WTC11 (cell line): ENCODE measurements at regions not wholly inside any gene's neighbourhood (a gene's known extent, or its start where the extent isn't known, plus 50 kb on each side); places are given as distances from the start of the nearest gene placed in this dataset.

Source experiments
- ATAC-seq: fragments of 200-7000 bp; cut with Tn5 transposase; 2 replicates; pipeline ENCODE4 v1.10.0; 2021; ENCODE audit warnings: mild to moderate bottlenecking, moderate library complexity
- CTCF ChIA-PET: fragments of 300-600 bp; sonication (Branson Sonifier 250); formaldehyde crosslinking; loops from one replicate; lab custom pipeline; 2021; ENCODE audit warnings: antibody characterized with exemption; lab: Charles Lee
- POLR2A ChIA-PET: fragments of 350-600 bp; sonication (Branson Sonifier 250); formaldehyde crosslinking; loops from one replicate; lab custom pipeline; 2021; ENCODE audit warnings: antibody characterized with exemption; lab: Charles Lee
- DNase-seq: peaks from one replicate; pipeline ENCODE4 v3.0.0; 2021; ENCODE audit warnings: low spot score
- H3K27ac Mint-ChIP-seq: 2 replicates; pipeline ENCODE4 v1.8.0; 2021; ENCODE audit warnings: mixed read lengths
- H3K27me3 Mint-ChIP-seq: 2 replicates; pipeline ENCODE4 v1.8.0; 2021; ENCODE audit warnings: low read depth, mild to moderate bottlenecking, moderate library complexity, mixed read lengths
- H3K36me3 Mint-ChIP-seq: 2 replicates; pipeline ENCODE4 v1.8.0; 2021; ENCODE audit warnings: mixed read lengths
- H3K4me1 Mint-ChIP-seq: 2 replicates; pipeline ENCODE4 v1.8.0; 2022; ENCODE audit warnings: mixed read lengths
- H3K4me3 Mint-ChIP-seq: 2 replicates; pipeline ENCODE4 v1.8.0; 2021; ENCODE audit warnings: mild to moderate bottlenecking, moderate library complexity, mixed read lengths
- H3K9me3 Mint-ChIP-seq: 2 replicates; pipeline ENCODE4 v1.8.0; 2021; ENCODE audit warnings: mixed read lengths
- ATF1 ChIP-seq: sonication (generic); formaldehyde crosslinking; IDR thresholded peaks from 2 replicates; pipeline ENCODE4 v1.8.1; 2023; ENCODE audit warnings: mild to moderate bottlenecking, moderate library complexity, missing genetic modification reagents
- CREB1 ChIP-seq: sonication (generic); formaldehyde crosslinking; IDR thresholded peaks from 2 replicates; pipeline ENCODE4 v1.8.0; 2023; ENCODE audit warnings: mild to moderate bottlenecking, missing genetic modification reagents
- ERG ChIP-seq: fragments of 250-450 bp; sonication (Bioruptor Pico); IDR thresholded peaks from 2 replicates; pipeline ENCODE4 v1.8.0; 2021; ENCODE audit warnings: mild to moderate bottlenecking
- GTF2I ChIP-seq: fragments of 250-450 bp; sonication (Bioruptor Pico); conservative IDR thresholded peaks from 2 replicates; pipeline ENCODE4 v1.4.0; 2021; ENCODE audit warnings: mild to moderate bottlenecking
- MXD4 ChIP-seq: fragments of 250-450 bp; sonication (Bioruptor Pico); IDR thresholded peaks from 2 replicates; pipeline ENCODE4 v1.8.0; 2021; ENCODE audit warnings: mild to moderate bottlenecking, moderate library complexity, borderline replicate concordance
- NFE2L1 ChIP-seq: sonication (generic); formaldehyde crosslinking; IDR thresholded peaks from 2 replicates; pipeline ENCODE4 v1.8.1; 2023; ENCODE audit warnings: missing genetic modification reagents
- OVOL2 ChIP-seq: fragments of 250-450 bp; sonication (Bioruptor Pico); IDR thresholded peaks from 2 replicates; pipeline ENCODE4 v1.9.0; 2021; ENCODE audit warnings: mild to moderate bottlenecking, borderline replicate concordance
- SOX15 ChIP-seq: fragments of 250-450 bp; sonication (Bioruptor Pico); IDR thresholded peaks from 2 replicates; pipeline ENCODE4 v1.9.0; 2021; ENCODE audit warnings: mild to moderate bottlenecking
- TCF7 ChIP-seq: sonication (generic); formaldehyde crosslinking; IDR thresholded peaks from 2 replicates; pipeline ENCODE4 v1.8.0; 2022; ENCODE audit warnings: mild to moderate bottlenecking, low read depth, missing genetic modification reagents, moderate library complexity
- USF2 ChIP-seq: sonication (generic); formaldehyde crosslinking; IDR thresholded peaks from 2 replicates; pipeline ENCODE4 v1.8.1; 2023; ENCODE audit warnings: mild to moderate bottlenecking, missing genetic modification reagents, moderate library complexity
- ZBTB21 ChIP-seq: sonication (generic); formaldehyde crosslinking; IDR thresholded peaks from 2 replicates; pipeline ENCODE4 v1.8.1; 2023; ENCODE audit warnings: mild to moderate bottlenecking, missing genetic modification reagents, borderline replicate concordance
- ZNF263 ChIP-seq: sonication (generic); formaldehyde crosslinking; IDR thresholded peaks from 2 replicates; pipeline ENCODE4 v1.8.1; 2022; ENCODE audit warnings: low read depth, mild to moderate bottlenecking, moderate library complexity, missing genetic modification reagents
- ZNF396 ChIP-seq: fragments of 250-450 bp; sonication (Bioruptor Pico); IDR thresholded peaks from 2 replicates; pipeline ENCODE4 v1.8.0; 2021; ENCODE audit warnings: mild to moderate bottlenecking, moderate library complexity, borderline replicate concordance
- ZNF423 ChIP-seq: fragments of 250-450 bp; sonication (Bioruptor Pico); IDR thresholded peaks from 2 replicates; pipeline ENCODE4 v2.1.2; 2022; ENCODE audit warnings: mild to moderate bottlenecking, moderate library complexity
- ZNF512 ChIP-seq: sonication (generic); formaldehyde crosslinking; IDR thresholded peaks from 2 replicates; pipeline ENCODE4 v1.8.1; 2022; ENCODE audit warnings: missing genetic modification reagents, borderline replicate concordance
- TF ChIP-seq, protein P1 (sequence below): sonication (generic); formaldehyde crosslinking; IDR thresholded peaks from 2 replicates; pipeline ENCODE4 v1.8.1; 2022; ENCODE audit warnings: low read depth, missing genetic modification reagents, borderline replicate concordance
- TF ChIP-seq, protein P2 (sequence below): fragments of 250-450 bp; sonication (Bioruptor Pico); IDR thresholded peaks from 2 replicates; pipeline ENCODE4 v1.9.0; 2021; ENCODE audit warnings: mild to moderate bottlenecking
- TF ChIP-seq, protein P3 (sequence below): sonication (generic); formaldehyde crosslinking; IDR thresholded peaks from 2 replicates; pipeline ENCODE4 v1.8.1; 2023; ENCODE audit warnings: mild to moderate bottlenecking, moderate library complexity, missing genetic modification reagents
- TF ChIP-seq, protein P4 (sequence below): sonication (generic); formaldehyde crosslinking; IDR thresholded peaks from 2 replicates; pipeline ENCODE4 v1.8.0; 2022; ENCODE audit warnings: mild to moderate bottlenecking, missing genetic modification reagents
- TF ChIP-seq, protein P5 (sequence below): sonication (generic); formaldehyde crosslinking; IDR thresholded peaks from 2 replicates; pipeline ENCODE4 v1.8.0; 2023; ENCODE audit warnings: mild to moderate bottlenecking, missing genetic modification reagents

DNA sequence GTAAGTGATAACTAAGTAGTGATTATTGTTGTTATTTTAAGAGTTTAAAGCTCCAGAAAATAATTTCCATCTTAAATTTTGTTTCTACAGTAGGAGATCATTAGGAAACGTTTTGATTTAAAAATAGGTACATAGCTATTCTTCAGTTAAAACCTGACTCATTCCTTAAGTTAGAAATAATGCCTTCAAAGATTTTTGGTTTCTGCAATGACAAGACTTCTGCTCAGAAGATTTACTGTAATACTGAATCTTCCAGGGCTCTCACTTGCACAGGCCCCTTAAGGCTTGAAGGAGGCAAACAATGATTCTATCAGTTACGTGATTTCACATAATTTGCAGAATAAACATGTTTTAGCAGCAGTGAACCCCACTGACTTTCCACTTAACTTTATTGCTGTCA, 333.7 kb downstream of the RAD51AP2 start:
- no peak for ATAC-seq
- POLR2A ChIA-PET, result no interaction called here

GRCh38 chr2:17182399-17182798, 335.8 kb downstream of the RAD51AP2 start:
- ATAC-seq, result no peak
- DNase-seq, result no peak
- Mint-ChIP-seq H3K27me3 (no peaks in the 10 kb centered on the region; the same call in 1 of the 2 replicates), H3K27ac (no peak overlapping the region), H3K4me1 (no peaks in the 10 kb centered on the region), H3K36me3 (no peaks in the 10 kb centered on the region), H3K9me3 (no peaks in the 10 kb centered on the region), H3K4me3 (no peak overlapping the region)
- no peak for TF ChIP-seq ERG (CRISPR knock-in tag)
- no peak for TF ChIP-seq NFE2L1 (CRISPR knock-in tag)
- no peak for TF ChIP-seq OVOL2 (CRISPR knock-in tag)
- TF ChIP-seq ZNF423 (CRISPR knock-in tag), result no peak
- TF ChIP-seq, protein P1, sequence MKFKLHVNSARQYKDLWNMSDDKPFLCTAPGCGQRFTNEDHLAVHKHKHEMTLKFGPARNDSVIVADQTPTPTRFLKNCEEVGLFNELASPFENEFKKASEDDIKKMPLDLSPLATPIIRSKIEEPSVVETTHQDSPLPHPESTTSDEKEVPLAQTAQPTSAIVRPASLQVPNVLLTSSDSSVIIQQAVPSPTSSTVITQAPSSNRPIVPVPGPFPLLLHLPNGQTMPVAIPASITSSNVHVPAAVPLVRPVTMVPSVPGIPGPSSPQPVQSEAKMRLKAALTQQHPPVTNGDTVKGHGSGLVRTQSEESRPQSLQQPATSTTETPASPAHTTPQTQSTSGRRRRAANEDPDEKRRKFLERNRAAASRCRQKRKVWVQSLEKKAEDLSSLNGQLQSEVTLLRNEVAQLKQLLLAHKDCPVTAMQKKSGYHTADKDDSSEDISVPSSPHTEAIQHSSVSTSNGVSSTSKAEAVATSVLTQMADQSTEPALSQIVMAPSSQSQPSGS (CRISPR knock-in tag), result no peak
- no peak for TF ChIP-seq SOX15 (CRISPR knock-in tag)
- no peak for TF ChIP-seq ZNF263 (CRISPR knock-in tag)
- TF ChIP-seq MXD4 (CRISPR knock-in tag), result no peak
- TF ChIP-seq, protein P2, sequence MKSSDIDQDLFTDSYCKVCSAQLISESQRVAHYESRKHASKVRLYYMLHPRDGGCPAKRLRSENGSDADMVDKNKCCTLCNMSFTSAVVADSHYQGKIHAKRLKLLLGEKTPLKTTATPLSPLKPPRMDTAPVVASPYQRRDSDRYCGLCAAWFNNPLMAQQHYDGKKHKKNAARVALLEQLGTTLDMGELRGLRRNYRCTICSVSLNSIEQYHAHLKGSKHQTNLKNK (CRISPR knock-in tag), result no peak
- no peak for TF ChIP-seq ZBTB21 (CRISPR knock-in tag)
- no peak for TF ChIP-seq GTF2I (CRISPR knock-in tag)
- TF ChIP-seq, protein P3, sequence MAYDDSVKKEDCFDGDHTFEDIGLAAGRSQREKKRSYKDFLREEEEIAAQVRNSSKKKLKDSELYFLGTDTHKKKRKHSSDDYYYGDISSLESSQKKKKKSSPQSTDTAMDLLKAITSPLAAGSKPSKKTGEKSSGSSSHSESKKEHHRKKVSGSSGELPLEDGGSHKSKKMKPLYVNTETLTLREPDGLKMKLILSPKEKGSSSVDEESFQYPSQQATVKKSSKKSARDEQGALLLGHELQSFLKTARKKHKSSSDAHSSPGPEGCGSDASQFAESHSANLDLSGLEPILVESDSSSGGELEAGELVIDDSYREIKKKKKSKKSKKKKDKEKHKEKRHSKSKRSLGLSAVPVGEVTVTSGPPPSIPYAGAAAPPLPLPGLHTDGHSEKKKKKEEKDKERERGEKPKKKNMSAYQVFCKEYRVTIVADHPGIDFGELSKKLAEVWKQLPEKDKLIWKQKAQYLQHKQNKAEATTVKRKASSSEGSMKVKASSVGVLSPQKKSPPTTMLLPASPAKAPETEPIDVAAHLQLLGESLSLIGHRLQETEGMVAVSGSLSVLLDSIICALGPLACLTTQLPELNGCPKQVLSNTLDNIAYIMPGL, result no peak
- TF ChIP-seq, protein P4, sequence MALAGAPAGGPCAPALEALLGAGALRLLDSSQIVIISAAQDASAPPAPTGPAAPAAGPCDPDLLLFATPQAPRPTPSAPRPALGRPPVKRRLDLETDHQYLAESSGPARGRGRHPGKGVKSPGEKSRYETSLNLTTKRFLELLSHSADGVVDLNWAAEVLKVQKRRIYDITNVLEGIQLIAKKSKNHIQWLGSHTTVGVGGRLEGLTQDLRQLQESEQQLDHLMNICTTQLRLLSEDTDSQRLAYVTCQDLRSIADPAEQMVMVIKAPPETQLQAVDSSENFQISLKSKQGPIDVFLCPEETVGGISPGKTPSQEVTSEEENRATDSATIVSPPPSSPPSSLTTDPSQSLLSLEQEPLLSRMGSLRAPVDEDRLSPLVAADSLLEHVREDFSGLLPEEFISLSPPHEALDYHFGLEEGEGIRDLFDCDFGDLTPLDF (CRISPR knock-in tag), result no peak
- no peak for TF ChIP-seq ZNF396 (CRISPR knock-in tag)
- TF ChIP-seq USF2 (CRISPR knock-in tag), result no peak
- TF ChIP-seq, protein P5, sequence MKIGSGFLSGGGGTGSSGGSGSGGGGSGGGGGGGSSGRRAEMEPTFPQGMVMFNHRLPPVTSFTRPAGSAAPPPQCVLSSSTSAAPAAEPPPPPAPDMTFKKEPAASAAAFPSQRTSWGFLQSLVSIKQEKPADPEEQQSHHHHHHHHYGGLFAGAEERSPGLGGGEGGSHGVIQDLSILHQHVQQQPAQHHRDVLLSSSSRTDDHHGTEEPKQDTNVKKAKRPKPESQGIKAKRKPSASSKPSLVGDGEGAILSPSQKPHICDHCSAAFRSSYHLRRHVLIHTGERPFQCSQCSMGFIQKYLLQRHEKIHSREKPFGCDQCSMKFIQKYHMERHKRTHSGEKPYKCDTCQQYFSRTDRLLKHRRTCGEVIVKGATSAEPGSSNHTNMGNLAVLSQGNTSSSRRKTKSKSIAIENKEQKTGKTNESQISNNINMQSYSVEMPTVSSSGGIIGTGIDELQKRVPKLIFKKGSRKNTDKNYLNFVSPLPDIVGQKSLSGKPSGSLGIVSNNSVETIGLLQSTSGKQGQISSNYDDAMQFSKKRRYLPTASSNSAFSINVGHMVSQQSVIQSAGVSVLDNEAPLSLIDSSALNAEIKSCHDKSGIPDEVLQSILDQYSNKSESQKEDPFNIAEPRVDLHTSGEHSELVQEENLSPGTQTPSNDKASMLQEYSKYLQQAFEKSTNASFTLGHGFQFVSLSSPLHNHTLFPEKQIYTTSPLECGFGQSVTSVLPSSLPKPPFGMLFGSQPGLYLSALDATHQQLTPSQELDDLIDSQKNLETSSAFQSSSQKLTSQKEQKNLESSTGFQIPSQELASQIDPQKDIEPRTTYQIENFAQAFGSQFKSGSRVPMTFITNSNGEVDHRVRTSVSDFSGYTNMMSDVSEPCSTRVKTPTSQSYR (CRISPR knock-in tag), result no peak
- TF ChIP-seq ZNF512 (CRISPR knock-in tag), result no peak
- CTCF ChIA-PET, result interaction anchor here (0.7 kb wide), 1 partner anchor 11 kb away, joined by 3 read pairs; no protein-coding TSS in a partner anchor
- POLR2A ChIA-PET, result no interaction called here

More for the DNA sequence above, 333.7 kb downstream of the RAD51AP2 start:
- Mint-ChIP-seq H3K36me3 (no peaks in the 10 kb centered on the region), H3K27ac (no peak overlapping the region), H3K27me3 (no peaks in the 10 kb centered on the region; the same call in 1 of the 2 replicates), H3K4me3 (no peak overlapping the region), H3K9me3 (no peaks in the 10 kb centered on the region), H3K4me1 (no peaks in the 10 kb centered on the region)
- CTCF ChIA-PET, result interaction anchor here (1.1 kb wide), 1 partner anchor 13 kb away, joined by 3 read pairs; no protein-coding TSS in a partner anchor
- DNase-seq, result no peak
- TF ChIP-seq CREB1 (CRISPR knock-in tag) (no peak), ATF1 (CRISPR knock-in tag) (no peak), TCF7 (CRISPR knock-in tag) (no peak)
